AG10803 (cell line): ENCODE measurements at regions not wholly inside any gene's neighbourhood (a gene's known extent, or its start where the extent isn't known, plus 50 kb on each side); places are given as distances from the start of the nearest gene placed in this dataset.
A peak's percentile ranks its signal among the peaks of the same experiment; 100 is the strongest.
"Not testable (repeated sequence)": the region's sequence is repeated elsewhere in the genome, so short reads cannot be mapped to it uniquely, and the experiment has no call there.

Experiments used
- DNase-seq: peaks from one replicate; pipeline ENCODE4 v3.0.0; 2010; ENCODE audit warnings: low read depth
- H3K4me3 ChIP-seq: 2 replicates; pipeline ENCODE4 v1.5.1; 2011; ENCODE audit warnings: mild to moderate bottlenecking, low read length, control low read depth
- CTCF ChIP-seq: conservative IDR thresholded peaks from 2 replicates; pipeline ENCODE4 v1.5.1; 2011; ENCODE audit warnings: mild to moderate bottlenecking, low read length, control low read depth, inconsistent platforms

GRCh38 chr2:47295981-47296635, 73.0 kb upstream of the EPCAM start:
- H3K4me3 ChIP-seq: no peak overlapping the region
- DNase-seq: no peak
- no peak for TF ChIP-seq CTCF

- DNase-seq: no peak
These were observed 73.8 kb upstream of the EPCAM start for GRCh38 chr2:47295131-47295980.

GRCh38 chr2:47293976-47294375, 75.1 kb upstream of the EPCAM start:
- no peak overlapping the region for H3K4me3 ChIP-seq
- TF ChIP-seq CTCF: no peak
- no peak for DNase-seq

More at GRCh38 chr2:47295131-47295980, 73.8 kb upstream of the EPCAM start:
- H3K4me3 ChIP-seq: no peak overlapping the region
- TF ChIP-seq CTCF: no peak

- DNase-seq: peak; percentile 98
- no peak for TF ChIP-seq CTCF
- no peak overlapping the region for H3K4me3 ChIP-seq
These were observed 80.2 kb upstream of the EPCAM start for GRCh38 chr2:47288864-47289263.

- no peak for TF ChIP-seq CTCF
- H3K4me3 ChIP-seq: no peak overlapping the region
- no peak for DNase-seq
These were observed 85.5 kb upstream of the EPCAM start for GRCh38 chr2:47283659-47284058.

GRCh38 chr2:47282621-47283272, 86.4 kb upstream of the EPCAM start:
- no peak overlapping the region for H3K4me3 ChIP-seq
- DNase-seq: no peak
- no peak for TF ChIP-seq CTCF

GRCh38 chr2:47279525-47279924, 89.6 kb upstream of the EPCAM start:
- H3K4me3 ChIP-seq, DNase-seq: not testable (repeated sequence)
